Transverse colon (tissue), 4 donors: ENCODE measurements at regions not wholly inside any gene's neighbourhood (a gene's known extent, or its start where the extent isn't known, plus 50 kb on each side); places are given as distances from the start of the nearest gene placed in this dataset.

Experiments
- DNase-seq: peaks from one replicate; pipeline ENCODE4 v3.0.0-alpha.2; 2019
- H3K27ac ChIP-seq, 4 donors: fragments of 200-600 bp; sonication (generic); 2 replicates each; pipeline ENCODE4 v1.5.1; 2016 to 2018; ENCODE audit warnings: inconsistent platforms in 4 of 4
- H3K27me3 ChIP-seq: fragments of 200-600 bp; sonication (generic); 2 replicates; pipeline ENCODE4 v1.5.1; 2017; ENCODE audit warnings: inconsistent platforms
- H3K36me3 ChIP-seq, 4 donors: fragments of 200-600 bp; sonication (generic); 2 replicates each; pipeline ENCODE4 v1.5.1; 2017 to 2019; ENCODE audit warnings: inconsistent platforms in 4 of 4
- H3K4me1 ChIP-seq, 4 donors: fragments of 200-600 bp; sonication (generic); 2 replicates each; pipeline ENCODE4 v1.5.1; 2017 to 2020; ENCODE audit warnings: inconsistent platforms in 4 of 4
- H3K4me3 ChIP-seq, 4 donors: fragments of 200-600 bp; sonication (generic); 1 replicate in 1 of 4; 2 replicates in 3 of 4; pipeline versions ENCODE4 v1.5.1 to v1.6.1; 2017 to 2019; ENCODE audit warnings: inconsistent platforms in 4 of 4
- H3K9me3 ChIP-seq, 2 donors: fragments of 200-600 bp; sonication (generic); 2 replicates each; pipeline ENCODE4 v1.5.1; 2017 to 2019; ENCODE audit warnings: inconsistent platforms in 2 of 2
- EP300 ChIP-seq: sonication (generic); formaldehyde crosslinking; IDR thresholded peaks from one replicate; pipeline ENCODE4 v1.6.1; 2017; ENCODE audit warnings: antibody characterized with exemption, low read depth
- POLR2A ChIP-seq: fragments of 450-650 bp; IDR thresholded peaks from one replicate; pipeline ENCODE4 v1.6.1; 2016; ENCODE audit warnings: antibody characterized with exemption, mild to moderate bottlenecking, moderate library complexity
- POLR2AphosphoS5 ChIP-seq, 3 donors: sonication (generic); formaldehyde crosslinking; IDR thresholded peaks; one replicate each; pipeline ENCODE4 v1.6.1; 2016; ENCODE audit warnings: antibody characterized with exemption in 3 of 3
- WGBS, 2 donors: methylation state at CpG; one replicate each; pipeline ENCODE4 v1.1.5; 2018; ENCODE audit warnings: low coverage in 1 of 2; 5-methylcytosine and 5-hydroxymethylcytosine counted together
- in situ Hi-C, 4 donors: fragments of 200-750 bp; cut with MboI; loops; one replicate each; pipeline versions ENCODE4 v1.15.0 to v1.15.1; 2017; ENCODE audit warnings: low sequenced_read_pairs in 3 of 4, low pct_ligation_motif_present in 1 of 4, low pct_unique_long_range_greater_than_20kb in 1 of 4
- intact Hi-C: fragments of 100-400 bp; cut with DNase I; formaldehyde crosslinking; loops from one replicate; pipeline ENCODE4 v1.15.1; 2023; ENCODE audit warnings: low total_unique reads
- TF ChIP-seq, protein P1 (sequence below), 5 experiments: fragments of 200-600 bp in 3 of 5; fragments of 450-650 bp in 2 of 5; sonication (generic) in 3 of 5; IDR thresholded peaks; 1 replicate in 2 of 5; 2 replicates in 3 of 5; pipeline ENCODE4 v1.5.1; 2016 to 2017; ENCODE audit warnings: antibody characterized with exemption in 5 of 5, inconsistent platforms in 3 of 5, mild to moderate bottlenecking in 2 of 5, moderate library complexity in 1 of 5

- WGBS, 2 donors: 88 to 100% methylated on average over 2 of the region's 2 CpGs
- TF ChIP-seq EP300 (no peak), POLR2A (no peak), POLR2AphosphoS5 (IDR thresholded peaks at IDR 0.05) (no peak)
- TF ChIP-seq, protein P1, sequence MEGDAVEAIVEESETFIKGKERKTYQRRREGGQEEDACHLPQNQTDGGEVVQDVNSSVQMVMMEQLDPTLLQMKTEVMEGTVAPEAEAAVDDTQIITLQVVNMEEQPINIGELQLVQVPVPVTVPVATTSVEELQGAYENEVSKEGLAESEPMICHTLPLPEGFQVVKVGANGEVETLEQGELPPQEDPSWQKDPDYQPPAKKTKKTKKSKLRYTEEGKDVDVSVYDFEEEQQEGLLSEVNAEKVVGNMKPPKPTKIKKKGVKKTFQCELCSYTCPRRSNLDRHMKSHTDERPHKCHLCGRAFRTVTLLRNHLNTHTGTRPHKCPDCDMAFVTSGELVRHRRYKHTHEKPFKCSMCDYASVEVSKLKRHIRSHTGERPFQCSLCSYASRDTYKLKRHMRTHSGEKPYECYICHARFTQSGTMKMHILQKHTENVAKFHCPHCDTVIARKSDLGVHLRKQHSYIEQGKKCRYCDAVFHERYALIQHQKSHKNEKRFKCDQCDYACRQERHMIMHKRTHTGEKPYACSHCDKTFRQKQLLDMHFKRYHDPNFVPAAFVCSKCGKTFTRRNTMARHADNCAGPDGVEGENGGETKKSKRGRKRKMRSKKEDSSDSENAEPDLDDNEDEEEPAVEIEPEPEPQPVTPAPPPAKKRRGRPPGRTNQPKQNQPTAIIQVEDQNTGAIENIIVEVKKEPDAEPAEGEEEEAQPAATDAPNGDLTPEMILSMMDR (IDR thresholded peaks at IDR 0.05): no peak
- H3K36me3 ChIP-seq: no peaks in the 10 kb centered on the region
- in situ Hi-C loops (no loop called here), intact Hi-C loops (no loop called here)
- no peak overlapping the region for H3K4me3 ChIP-seq
- no peak overlapping the region for H3K27ac ChIP-seq
- no peaks in the 10 kb centered on the region for H3K27me3 ChIP-seq
- DNase-seq: no peak
- H3K4me1 ChIP-seq: no peaks in the 10 kb centered on the region
- no peaks in the 10 kb centered on the region for H3K9me3 ChIP-seq
These were observed 2082.1 kb upstream of the RAG2 start for GRCh38 chr11:38680166-38680565.

DNA sequence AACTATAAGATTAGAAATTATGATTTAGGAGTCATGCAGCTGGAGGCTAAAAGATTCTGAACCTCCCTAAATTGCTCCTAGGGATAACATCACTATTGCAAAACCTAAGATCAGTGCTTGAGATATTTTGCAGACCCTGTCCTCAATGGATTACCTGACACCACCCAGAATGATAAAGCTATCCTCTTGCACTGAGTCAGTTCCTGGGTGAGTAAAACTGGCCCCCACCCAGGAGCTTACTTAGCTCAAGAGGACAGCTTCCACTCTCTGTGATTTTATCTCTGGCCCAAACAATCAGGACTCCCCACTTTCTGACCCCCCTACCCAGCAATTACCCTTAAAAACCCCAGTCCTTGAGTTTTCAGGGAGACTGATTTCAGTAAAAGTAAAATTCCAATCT lies 2074.4 kb upstream of the RAG2 start:
- DNase-seq: no peak
- no peaks in the 10 kb centered on the region for H3K36me3 ChIP-seq
- no peaks in the 10 kb centered on the region for H3K27me3 ChIP-seq
- H3K4me3 ChIP-seq: no peak overlapping the region
- H3K9me3 ChIP-seq: no peaks in the 10 kb centered on the region
- in situ Hi-C loops (no loop called here), intact Hi-C loops (no loop called here)
- no peak overlapping the region for H3K27ac ChIP-seq
- TF ChIP-seq POLR2A (no peak), EP300 (no peak), POLR2AphosphoS5 (IDR thresholded peaks at IDR 0.05) (no peak)
- TF ChIP-seq, protein P1 (IDR thresholded peaks at IDR 0.05): no peak
- H3K4me1 ChIP-seq: no peaks in the 10 kb centered on the region

DNA sequence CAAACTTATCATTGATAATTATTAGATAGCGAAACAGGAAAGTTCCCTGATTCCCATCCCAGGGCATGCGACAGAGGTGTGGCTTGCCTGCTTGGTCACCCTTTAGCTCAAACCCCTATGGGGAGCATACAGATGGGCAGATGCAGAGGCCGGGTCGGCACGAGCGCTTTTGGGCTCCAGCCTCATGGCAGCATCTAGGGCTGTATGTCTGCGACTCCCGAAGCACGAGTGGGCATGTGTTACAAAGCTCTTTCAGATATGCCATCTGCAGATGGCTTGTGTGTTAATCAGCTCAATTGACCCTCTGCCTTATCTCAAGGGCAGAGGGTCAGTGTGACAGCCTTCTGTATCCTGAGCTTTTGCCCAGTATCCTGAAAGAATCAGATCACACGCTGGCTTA lies 2069.3 kb upstream of the RAG2 start:
- no peaks in the 10 kb centered on the region for H3K27me3 ChIP-seq
- H3K27ac ChIP-seq: no peak overlapping the region
- no peaks in the 10 kb centered on the region for H3K36me3 ChIP-seq
- DNase-seq: no peak
- H3K4me1 ChIP-seq: no peaks in the 10 kb centered on the region
- in situ Hi-C loops: no loop called here
- intact Hi-C loops: no loop called here
- no peak overlapping the region for H3K4me3 ChIP-seq
- no peaks in the 10 kb centered on the region for H3K9me3 ChIP-seq
- TF ChIP-seq POLR2AphosphoS5 (IDR thresholded peaks at IDR 0.05) (no peak), EP300 (no peak), POLR2A (no peak)
- 90 to 100% methylated on average over 10 of the region's 10 CpGs for WGBS, 2 donors

- in situ Hi-C loops (no loop called here), intact Hi-C loops (no loop called here)
- TF ChIP-seq, protein P1 (IDR thresholded peaks at IDR 0.05): no peak
- TF ChIP-seq POLR2A (no peak), EP300 (no peak), POLR2AphosphoS5 (IDR thresholded peaks at IDR 0.05) (no peak)
- 44 to 55% methylated on average over 3 of the region's 3 CpGs for WGBS, 2 donors
- no peaks in the 10 kb centered on the region for H3K4me1 ChIP-seq
- no peaks in the 10 kb centered on the region for H3K27me3 ChIP-seq
- no peak for DNase-seq
- no peaks in the 10 kb centered on the region for H3K36me3 ChIP-seq
- no peak overlapping the region for H3K27ac ChIP-seq
- H3K4me3 ChIP-seq: no peak overlapping the region
- no peaks in the 10 kb centered on the region for H3K9me3 ChIP-seq
These were observed 2050.6 kb upstream of the RAG2 start for GRCh38 chr11:38648604-38649003.

- whole genome bisulfite sequencing, 2 donors: 73 to 78% methylated on average over 3 of the region's 3 CpGs
- no peak for TF ChIP-seq POLR2AphosphoS5 (IDR thresholded peaks at IDR 0.05)
- Histone ChIP-seq H3K9me3 (no peaks in the 10 kb centered on the region), H3K4me1 (no peaks in the 10 kb centered on the region), H3K36me3 (no peaks in the 10 kb centered on the region), H3K27ac (no peak overlapping the region), H3K27me3 (no peaks in the 10 kb centered on the region), H3K4me3 (no peak overlapping the region)
- in situ Hi-C loops: no loop called here
- no peak for DNase-seq
- intact Hi-C loops: no loop called here
These were observed 2048.3 kb upstream of the RAG2 start for GRCh38 chr11:38646382-38646781.
